Mesendoderm (in vitro differentiated cells): ENCODE measurements at regions not wholly inside any gene's neighbourhood (a gene's known extent, or its start where the extent isn't known, plus 50 kb on each side); places are given as distances from the start of the nearest gene placed in this dataset.

Experiments
- DNase-seq: peaks from one replicate; pipeline ENCODE4 v3.0.0; 2013
- H2AK5ac ChIP-seq: 2 replicates; pipeline ENCODE4 v1.6.1; 2013; ENCODE audit warnings: low read length, inconsistent platforms
- H2BK120ac ChIP-seq: 2 replicates; pipeline ENCODE4 v1.6.1; 2013; ENCODE audit warnings: low read depth, mild to moderate bottlenecking, low read length, moderate library complexity, mixed read lengths
- H2BK15ac ChIP-seq: replicated peaks from 2 replicates; pipeline ENCODE4 v1.6.1; 2013; ENCODE audit warnings: low read depth, mild to moderate bottlenecking, moderate library complexity
- H2BK5ac ChIP-seq: 2 replicates; pipeline ENCODE4 v1.6.1; 2013; ENCODE audit warnings: low read length, inconsistent platforms
- H3K18ac ChIP-seq: 2 replicates; pipeline ENCODE4 v1.6.1; 2013; ENCODE audit warnings: mild to moderate bottlenecking, low read length, mixed read lengths
- H3K23ac ChIP-seq: one replicate; pipeline ENCODE4 v1.6.1; 2013; ENCODE audit warnings: low read length
- H3K27ac ChIP-seq: 2 replicates; pipeline ENCODE4 v1.5.1; 2013; ENCODE audit warnings: low read depth, mild to moderate bottlenecking, inconsistent platforms, low read length, moderate library complexity
- H3K27me3 ChIP-seq: 2 replicates; pipeline ENCODE4 v1.6.1; 2013; ENCODE audit warnings: low read length, control low read depth, mild to moderate bottlenecking, inconsistent platforms; ENCODE audit not compliant: insufficient read depth, poor library complexity
- H3K36me3 ChIP-seq: 2 replicates; pipeline ENCODE4 v1.6.1; 2013; ENCODE audit warnings: low read length, inconsistent platforms; ENCODE audit not compliant: control insufficient read depth, insufficient read depth
- H3K4ac ChIP-seq: one replicate; pipeline ENCODE4 v1.6.1; 2013; ENCODE audit warnings: low read depth, mild to moderate bottlenecking, low read length, moderate library complexity
- H3K4me1 ChIP-seq: 2 replicates; pipeline ENCODE4 v1.6.1; 2013; ENCODE audit warnings: low read depth, low read length, inconsistent platforms; ENCODE audit not compliant: control insufficient read depth
- H3K4me2 ChIP-seq: 2 replicates; pipeline ENCODE4 v1.6.1; 2013; ENCODE audit warnings: low read length
- H3K4me3 ChIP-seq: 2 replicates; pipeline ENCODE4 v1.5.1; 2013; ENCODE audit warnings: mild to moderate bottlenecking, low read length
- H3K56ac ChIP-seq: one replicate; pipeline ENCODE4 v1.6.1; 2013; ENCODE audit warnings: low read length
- H3K79me1 ChIP-seq: 2 replicates; pipeline ENCODE4 v1.6.1; 2013; ENCODE audit warnings: low read length, inconsistent platforms
- H3K79me2 ChIP-seq: 2 replicates; pipeline ENCODE4 v1.6.1; 2013; ENCODE audit warnings: mild to moderate bottlenecking, low read length; ENCODE audit not compliant: control insufficient read depth, insufficient read depth
- H3K9ac ChIP-seq: 2 replicates; pipeline ENCODE4 v1.6.1; 2013; ENCODE audit warnings: low read length, inconsistent platforms
- H4K5ac ChIP-seq: one replicate; pipeline ENCODE4 v1.6.1; 2013; ENCODE audit warnings: low read length
- H4K8ac ChIP-seq: one replicate; pipeline ENCODE4 v1.6.1; 2013; ENCODE audit warnings: low read depth, mild to moderate bottlenecking, control low read depth, low read length, moderate library complexity
- WGBS: extraction: QIAGEN DNeasy Blood & Tissue Kit; methylation state at CpG from one replicate; pipeline ENCODE4 v1.1.7; 2013; ENCODE audit warnings: low lambda C conversion rate, missing lambda C conversion rate; ENCODE audit not compliant: insufficient coverage; ENCODE audit errors: extremely low coverage; 5-methylcytosine and 5-hydroxymethylcytosine counted together

DNA sequence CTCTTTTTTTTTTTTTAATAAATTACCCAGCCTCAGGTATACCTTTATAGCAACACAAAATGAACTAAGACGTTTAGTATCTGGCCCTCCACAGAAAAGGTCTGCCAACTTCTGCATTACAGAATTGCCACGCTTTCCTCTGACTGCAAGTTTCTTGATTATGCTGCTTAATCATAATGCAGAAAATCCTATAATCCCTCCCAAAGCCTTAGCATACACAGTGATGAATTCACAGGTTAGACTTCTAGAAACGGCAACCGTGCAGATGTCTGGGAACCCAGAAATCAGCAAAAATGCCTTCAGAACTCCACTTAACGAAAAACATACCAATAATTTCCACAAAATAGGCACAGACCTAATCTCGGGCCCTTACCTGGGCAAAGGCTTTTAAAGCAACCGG lies 144.7 kb upstream of the FRMD4B start:
- no peak for DNase-seq
- H3K9ac ChIP-seq, result no peak overlapping the region
- H3K4me3 ChIP-seq, result no peak overlapping the region
- H4K8ac ChIP-seq, result no peak overlapping the region
- no peaks in the 10 kb centered on the region for H3K79me2 ChIP-seq
- no peaks in the 10 kb centered on the region for H3K79me1 ChIP-seq
- H3K27me3 ChIP-seq, result no peaks in the 10 kb centered on the region
- no peak overlapping the region for H2BK15ac ChIP-seq
- no peak overlapping the region for H3K27ac ChIP-seq
- WGBS, result no CpG with 5 or more reads among the region's 7 CpGs
- H3K56ac ChIP-seq, result no peak overlapping the region
- H2AK5ac ChIP-seq, result no peak overlapping the region
- no peak overlapping the region for H2BK5ac ChIP-seq
- H3K36me3 ChIP-seq, result no peaks in the 10 kb centered on the region
- no peaks in the 10 kb centered on the region for H3K4me1 ChIP-seq
- H3K18ac ChIP-seq, result no peak overlapping the region
- H2BK120ac ChIP-seq, result no peak overlapping the region
- H4K5ac ChIP-seq, result no peak overlapping the region
- no peak overlapping the region for H3K4ac ChIP-seq
- H3K4me2 ChIP-seq, result no peak overlapping the region
- no peak overlapping the region for H3K23ac ChIP-seq

DNA sequence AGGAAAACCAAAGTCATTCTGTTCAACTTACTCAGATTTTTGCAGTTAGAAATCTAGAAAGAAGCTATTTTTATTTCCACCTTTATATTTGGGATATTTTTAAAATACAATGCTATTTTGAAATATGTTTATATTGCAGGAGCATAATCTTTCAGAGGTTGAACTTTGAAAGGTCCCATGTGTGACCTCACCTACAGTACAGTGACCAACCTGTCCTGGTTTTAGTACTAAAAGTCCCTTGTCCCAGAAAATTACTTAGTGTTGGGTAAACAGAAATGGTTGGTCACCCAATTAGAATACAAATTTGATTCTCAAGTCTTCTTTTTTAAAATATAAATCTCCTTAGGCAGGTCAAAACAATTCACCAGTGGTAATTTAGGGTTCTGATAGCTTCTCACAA lies 141.6 kb upstream of the FRMD4B start:
- no peak overlapping the region for H3K18ac ChIP-seq
- H3K27me3 ChIP-seq, result no peaks in the 10 kb centered on the region
- H2BK5ac ChIP-seq, result no peak overlapping the region
- H4K8ac ChIP-seq, result no peak overlapping the region
- no peak overlapping the region for H3K4me3 ChIP-seq
- H3K79me1 ChIP-seq, result no peaks in the 10 kb centered on the region
- H2BK15ac ChIP-seq, result no peak overlapping the region
- H2AK5ac ChIP-seq, result no peak overlapping the region
- no peak overlapping the region for H3K23ac ChIP-seq
- DNase-seq, result no peak
- H3K27ac ChIP-seq, result no peak overlapping the region
- H3K4me1 ChIP-seq, result no peaks in the 10 kb centered on the region
- no peak overlapping the region for H4K5ac ChIP-seq
- no peak overlapping the region for H2BK120ac ChIP-seq
- H3K79me2 ChIP-seq, result no peaks in the 10 kb centered on the region
- H3K4ac ChIP-seq, result no peak overlapping the region
- H3K9ac ChIP-seq, result no peak overlapping the region
- H3K4me2 ChIP-seq, result no peak overlapping the region
- H3K56ac ChIP-seq, result no peak overlapping the region
- H3K36me3 ChIP-seq, result no peaks in the 10 kb centered on the region

DNA sequence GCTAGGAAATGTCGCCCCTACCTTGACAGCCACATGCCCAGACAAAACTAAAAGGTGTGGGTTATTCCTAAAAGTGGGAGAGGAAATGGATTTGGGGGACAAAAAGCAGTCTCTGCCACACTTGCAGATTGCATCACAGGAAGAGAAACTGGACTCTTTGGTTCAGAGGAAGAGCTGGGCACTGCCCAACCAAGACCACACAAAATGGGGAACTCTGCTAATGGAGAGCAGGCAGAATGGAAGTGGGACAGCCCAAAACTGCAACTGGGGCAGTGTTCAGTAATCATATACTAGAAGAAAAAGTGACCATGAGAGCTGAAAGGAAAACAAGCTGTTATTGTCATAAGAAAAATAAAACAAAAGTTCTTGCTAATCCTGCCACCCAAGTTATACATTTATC lies 138.9 kb upstream of the FRMD4B start:
- no CpG with 5 or more reads among the region's 1 CpG for WGBS
- Histone ChIP-seq H3K18ac (no peak overlapping the region), H3K9ac (no peak overlapping the region), H3K79me1 (no peaks in the 10 kb centered on the region), H2AK5ac (no peak overlapping the region), H3K79me2 (no peaks in the 10 kb centered on the region), H3K4me1 (no peaks in the 10 kb centered on the region), H3K4me3 (no peak overlapping the region), H3K27ac (no peak overlapping the region), H2BK120ac (no peak overlapping the region), H3K23ac (no peak overlapping the region), H3K36me3 (no peaks in the 10 kb centered on the region), H2BK15ac (no peak overlapping the region), H3K56ac (no peak overlapping the region), H3K4ac (no peak overlapping the region), H4K5ac (no peak overlapping the region), H3K4me2 (no peak overlapping the region), H2BK5ac (no peak overlapping the region), H3K27me3 (no peaks in the 10 kb centered on the region), H4K8ac (no peak overlapping the region)
- DNase-seq, result no peak

DNA sequence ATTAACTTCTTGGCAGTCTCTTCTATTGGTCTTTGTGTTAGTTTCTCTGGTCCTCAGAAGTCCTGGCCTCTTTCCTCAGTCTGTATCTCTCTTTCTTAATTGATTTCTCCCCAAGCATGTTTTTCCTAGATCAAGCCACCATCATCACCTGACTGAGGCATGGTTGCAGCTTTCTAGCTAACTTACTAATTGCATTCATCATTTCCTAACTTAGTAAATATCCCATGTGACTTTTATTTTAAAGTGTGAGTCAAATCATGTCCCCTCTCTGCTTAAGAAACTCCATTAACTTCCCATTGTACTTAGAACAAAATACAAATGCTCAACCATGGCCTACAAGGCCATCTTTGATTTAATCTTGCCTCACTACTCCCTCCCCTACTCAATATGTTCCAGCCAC lies 135.4 kb upstream of the FRMD4B start:
- H3K4ac ChIP-seq, result no peak overlapping the region
- no peaks in the 10 kb centered on the region for H3K4me1 ChIP-seq
- no peak overlapping the region for H3K23ac ChIP-seq
- H2BK15ac ChIP-seq, result no peak overlapping the region
- no peak overlapping the region for H2AK5ac ChIP-seq
- H3K4me3 ChIP-seq, result no peak overlapping the region
- H4K8ac ChIP-seq, result no peak overlapping the region
- no peak overlapping the region for H3K9ac ChIP-seq
- H3K79me2 ChIP-seq, result no peaks in the 10 kb centered on the region
- H3K79me1 ChIP-seq, result no peaks in the 10 kb centered on the region
- no peak overlapping the region for H3K4me2 ChIP-seq
- H3K27ac ChIP-seq, result no peak overlapping the region
- H2BK120ac ChIP-seq, result no peak overlapping the region
- no peak overlapping the region for H3K56ac ChIP-seq
- no peaks in the 10 kb centered on the region for H3K36me3 ChIP-seq
- no peak overlapping the region for H4K5ac ChIP-seq
- H3K27me3 ChIP-seq, result no peaks in the 10 kb centered on the region
- H3K18ac ChIP-seq, result no peak overlapping the region
- H2BK5ac ChIP-seq, result no peak overlapping the region
- DNase-seq, result no peak

DNA sequence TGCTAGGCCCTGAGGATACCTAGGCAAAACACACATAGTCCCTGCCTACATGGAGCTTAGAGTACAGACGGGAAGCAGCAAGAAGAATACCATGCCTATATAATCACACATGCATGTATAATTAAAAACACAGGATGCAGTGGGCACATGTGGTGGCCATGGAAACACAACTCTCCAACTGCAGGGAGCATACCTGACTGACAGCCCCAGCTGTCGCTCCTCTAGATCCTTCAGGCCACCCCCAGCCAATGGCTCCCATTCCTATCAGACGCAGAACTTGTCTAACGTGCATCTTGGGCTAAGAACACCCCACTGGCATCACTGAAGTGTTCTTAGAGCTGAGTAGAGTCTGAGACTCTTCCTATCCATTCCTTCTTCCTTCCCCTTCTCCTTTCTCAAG lies 125.5 kb upstream of the FRMD4B start:
- H3K27ac ChIP-seq, result no peak overlapping the region

DNA sequence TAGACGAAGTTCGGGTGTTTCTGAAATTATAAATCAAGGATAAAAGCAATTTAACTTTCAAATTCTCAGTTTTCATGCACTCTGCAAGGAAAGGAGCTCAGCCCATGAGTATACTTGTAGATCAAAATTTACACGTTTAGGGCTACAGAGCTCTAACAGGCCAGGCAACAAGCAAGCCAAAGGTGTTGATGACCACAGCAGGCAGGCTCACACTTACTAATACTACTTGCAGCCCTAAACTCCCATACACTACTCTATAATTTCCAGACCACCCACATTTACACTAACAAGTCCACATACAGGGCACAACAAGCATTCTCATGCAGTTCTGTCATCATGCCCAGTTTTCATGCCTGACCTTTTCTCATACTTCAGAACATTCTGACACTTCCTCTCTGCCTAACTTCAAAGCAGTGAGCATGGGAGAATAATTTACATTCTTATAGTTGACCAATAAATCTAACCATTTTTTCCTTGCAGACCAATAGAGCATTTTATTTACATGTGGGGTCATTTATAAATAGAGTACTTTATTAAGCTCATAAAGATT lies 124.7 kb upstream of the FRMD4B start:
- Histone ChIP-seq H2BK120ac (no peak overlapping the region), H3K18ac (no peak overlapping the region), H3K27me3 (no peaks in the 10 kb centered on the region), H3K79me1 (no peaks in the 10 kb centered on the region), H3K4me3 (no peak overlapping the region), H2BK15ac (no peak overlapping the region), H4K8ac (no peak overlapping the region), H3K4me1 (peaks cover 3% of the 10 kb centered on the region), H3K79me2 (no peaks in the 10 kb centered on the region), H2AK5ac (no peak overlapping the region), H3K36me3 (no peaks in the 10 kb centered on the region), H3K4me2 (no peak overlapping the region), H3K27ac (no peak overlapping the region), H3K4ac (no peak overlapping the region), H3K23ac (no peak overlapping the region), H3K56ac (no peak overlapping the region), H4K5ac (no peak overlapping the region), H2BK5ac (no peak overlapping the region), H3K9ac (no peak overlapping the region)
- WGBS, result no CpG with 5 or more reads among the region's 3 CpGs
- peak; percentile 71 for DNase-seq

More for the DNA sequence above, 125.5 kb upstream of the FRMD4B start:
- no peak overlapping the region for H4K8ac ChIP-seq
- no peaks in the 10 kb centered on the region for H3K79me1 ChIP-seq
- H3K18ac ChIP-seq, result no peak overlapping the region
- H3K79me2 ChIP-seq, result no peaks in the 10 kb centered on the region
- no CpG with 5 or more reads among the region's 4 CpGs for WGBS
- H2BK5ac ChIP-seq, result no peak overlapping the region
- no peak overlapping the region for H2BK15ac ChIP-seq
- H3K9ac ChIP-seq, result no peak overlapping the region
- peaks cover 3% of the 10 kb centered on the region for H3K4me1 ChIP-seq
- DNase-seq, result no peak
- H3K4ac ChIP-seq, result no peak overlapping the region
- no peaks in the 10 kb centered on the region for H3K36me3 ChIP-seq
- H2BK120ac ChIP-seq, result no peak overlapping the region
- no peak overlapping the region for H3K56ac ChIP-seq
- H2AK5ac ChIP-seq, result no peak overlapping the region
- H3K27me3 ChIP-seq, result no peaks in the 10 kb centered on the region
- no peak overlapping the region for H3K4me3 ChIP-seq
- no peak overlapping the region for H3K4me2 ChIP-seq
- no peak overlapping the region for H3K23ac ChIP-seq
- H4K5ac ChIP-seq, result no peak overlapping the region
